A172 (cell line): ENCODE measurements at regions not wholly inside any gene's neighbourhood (a gene's known extent, or its start where the extent isn't known, plus 50 kb on each side); places are given as distances from the start of the nearest gene placed in this dataset.
"Not testable (repeated sequence)": the region's sequence is repeated elsewhere in the genome, so short reads cannot be mapped to it uniquely, and the experiment has no call there.

Experiments
- DNase-seq: peaks from one replicate; pipeline ENCODE4 v3.0.0-alpha.2; 2015; ENCODE audit warnings: low spot score

DNA sequence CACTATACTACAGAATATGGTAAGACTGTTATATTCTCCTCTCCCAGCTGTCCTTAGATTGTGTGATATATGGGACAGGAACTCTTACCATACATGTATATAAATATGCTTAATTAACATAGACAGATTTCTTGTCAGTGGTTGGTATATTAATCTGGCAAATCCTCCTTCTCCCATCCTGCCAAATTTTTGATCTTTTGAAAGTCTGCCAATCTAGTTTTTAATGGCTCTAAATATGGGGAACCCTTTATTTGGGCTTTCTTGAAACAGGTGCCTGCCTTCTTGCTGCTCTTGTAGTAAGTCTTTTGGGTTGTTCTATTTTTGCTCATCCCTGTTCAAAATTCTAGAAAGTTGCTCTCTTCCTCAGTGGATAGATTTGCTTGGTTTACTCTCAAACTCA is 63.5 kb downstream of the SPATA31D1 start:
- DNase-seq: no peak

DNA sequence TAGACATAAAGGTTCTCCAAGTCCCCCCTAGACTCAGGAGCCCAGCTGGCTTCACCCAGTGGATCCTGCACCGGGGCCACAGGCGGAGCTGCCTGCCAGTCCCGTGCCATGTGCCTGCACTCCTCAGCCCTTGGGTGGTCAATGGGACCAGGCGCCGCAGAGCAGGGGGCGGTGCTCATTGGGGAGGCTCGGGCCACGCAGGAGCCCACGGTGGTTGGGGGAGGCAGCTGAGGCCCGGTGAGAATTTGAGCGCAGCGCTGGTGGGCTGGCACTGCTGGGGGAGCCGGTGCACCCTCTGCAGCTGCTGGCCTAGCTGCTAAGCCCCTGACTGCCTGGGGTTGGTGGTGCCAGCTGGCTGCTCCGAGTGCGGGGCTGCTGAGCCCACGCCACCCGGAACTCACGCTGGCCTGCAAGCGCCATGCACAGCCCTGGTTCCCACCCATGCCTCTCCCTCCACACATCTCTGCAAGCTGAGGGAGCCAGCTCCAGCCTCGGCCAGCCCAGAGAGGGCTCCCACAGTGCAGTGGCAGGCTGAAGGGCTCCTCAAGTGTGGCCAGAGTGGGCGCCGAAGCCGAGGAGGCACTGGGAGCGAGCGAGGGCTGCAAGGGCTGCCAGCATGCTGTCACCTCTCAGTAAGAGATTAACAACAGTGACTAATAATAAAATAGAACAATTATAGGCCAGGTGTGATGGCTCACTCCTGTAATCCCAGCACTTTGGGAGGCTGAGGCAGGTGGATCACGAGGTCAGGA is 65.9 kb downstream of the SPATA31D1 start:
- no peak for DNase-seq

DNA sequence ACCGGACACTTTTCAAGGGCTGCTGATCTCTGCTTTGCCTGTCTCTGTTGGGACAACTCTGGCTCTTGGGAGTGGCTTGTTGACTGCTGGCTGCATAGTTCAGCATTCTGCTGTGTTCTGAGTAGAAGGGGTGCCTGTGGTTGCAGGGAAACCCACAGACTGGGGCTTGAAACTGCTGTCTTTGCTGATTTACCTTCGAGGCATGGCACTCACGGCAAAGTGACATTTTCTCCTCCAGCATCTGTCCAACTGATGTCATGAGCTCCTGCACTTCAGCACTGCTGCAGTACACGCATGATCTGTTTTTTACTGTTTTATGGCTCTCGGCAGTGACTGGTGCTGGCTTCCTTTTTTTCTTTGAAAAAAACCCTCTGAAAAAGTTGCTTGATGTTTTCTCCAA is 69.2 kb downstream of the SPATA31D1 start:
- no peak for DNase-seq

DNA sequence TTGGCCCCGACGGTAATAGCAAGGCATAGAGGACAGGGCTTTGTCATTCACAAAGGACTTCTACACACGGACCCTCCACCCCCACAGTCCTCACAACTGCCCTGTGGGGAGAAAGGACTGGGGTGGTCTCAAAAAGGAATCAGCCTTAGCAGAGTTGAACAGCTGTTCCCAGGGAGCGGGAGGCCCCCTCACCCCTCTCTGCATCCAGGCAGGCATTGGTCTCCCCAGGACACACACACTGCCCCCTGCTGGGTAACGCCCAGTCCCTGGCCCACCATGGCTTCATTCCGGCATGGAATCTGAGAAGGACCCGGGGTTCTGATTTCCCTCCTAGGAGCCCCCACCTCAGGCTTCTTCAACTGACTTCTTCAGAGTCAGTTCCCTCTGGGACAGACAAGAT is 73.2 kb downstream of the SPATA31D1 start:
- DNase-seq: not testable (repeated sequence)

DNA sequence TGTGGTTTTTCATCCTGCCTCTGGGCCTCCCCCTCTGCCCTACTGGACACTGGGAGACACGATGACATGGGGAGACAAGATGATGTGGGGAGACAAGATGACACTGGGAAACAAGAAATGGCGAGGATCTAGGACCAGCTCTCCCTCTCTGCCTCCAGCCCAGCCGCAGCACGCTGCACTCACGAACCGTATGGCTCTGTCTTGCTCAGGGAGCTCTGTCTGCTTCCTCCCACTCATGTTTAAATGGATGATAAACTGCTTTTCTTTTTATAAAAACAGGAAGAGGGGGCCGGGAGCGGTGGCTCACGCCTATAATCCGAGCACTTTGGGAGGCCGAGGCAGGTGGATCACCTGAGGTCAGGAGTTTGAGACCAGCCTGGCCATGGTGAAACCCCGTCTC is 73.7 kb downstream of the SPATA31D1 start:
- no peak for DNase-seq

DNA sequence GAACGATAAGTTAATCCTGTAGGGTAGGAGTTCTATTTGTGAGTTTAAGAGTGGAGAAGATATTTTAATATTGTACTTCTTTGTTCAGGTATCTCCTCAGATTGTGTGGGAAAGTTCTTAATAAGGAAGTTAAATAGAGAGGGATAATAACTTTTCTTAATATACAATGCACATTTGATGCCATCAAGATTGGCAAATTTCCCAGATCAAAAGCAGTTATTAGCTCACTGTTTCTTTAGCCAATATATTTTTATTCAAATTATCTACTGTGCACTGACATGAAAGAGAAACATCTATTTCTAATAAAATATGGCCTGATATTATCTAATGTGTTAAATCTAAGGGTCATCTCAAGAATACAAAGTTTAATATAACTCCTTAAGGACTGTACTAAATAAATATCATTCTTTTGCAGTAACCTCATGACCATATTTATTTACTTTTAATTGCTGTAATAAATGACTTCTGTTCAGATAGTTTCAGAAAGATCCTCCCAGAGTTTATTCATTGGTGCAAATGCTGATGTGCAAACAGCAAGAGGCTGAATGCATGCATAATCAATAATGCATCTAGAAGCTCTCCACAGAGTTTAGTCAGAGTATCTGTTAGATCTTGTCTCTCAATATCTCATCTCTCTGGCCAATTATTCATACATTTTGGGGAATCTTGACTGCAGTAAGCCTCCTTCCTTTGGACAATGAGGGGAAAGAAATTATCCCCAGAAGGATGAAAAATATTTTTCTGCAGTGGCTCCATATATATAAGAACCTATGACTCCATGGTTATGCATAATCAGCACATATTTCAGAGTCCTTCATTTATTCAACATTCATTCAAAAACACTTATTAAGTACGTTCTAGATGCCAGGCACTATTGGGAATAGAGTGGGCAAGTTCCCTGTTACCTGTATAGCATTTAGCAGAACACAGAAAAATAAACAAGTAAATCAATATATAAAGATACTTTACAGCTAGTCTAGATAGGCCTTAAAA is 85.3 kb downstream of the SPATA31D1 start:
- DNase-seq: no peak

DNA sequence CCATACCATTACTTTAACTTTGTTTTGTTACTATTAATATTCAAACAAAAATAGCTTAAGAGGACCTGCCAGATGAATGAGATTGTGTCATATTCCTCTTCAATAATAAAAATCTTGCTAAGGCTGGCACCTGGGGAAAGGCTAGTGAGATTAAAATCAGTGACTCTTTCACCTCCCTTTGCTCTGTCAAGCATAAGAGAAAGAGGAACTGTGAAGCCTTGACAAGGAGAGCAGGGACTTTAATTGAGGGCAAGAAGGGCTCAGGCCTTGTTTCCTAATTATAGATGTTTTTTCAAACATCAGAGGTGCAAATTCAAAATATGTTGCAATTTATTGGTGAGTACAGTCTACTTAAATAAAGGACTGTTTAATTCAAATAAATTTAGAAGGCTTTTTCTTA is 91.7 kb downstream of the SPATA31D1 start:
- no peak for DNase-seq

DNA sequence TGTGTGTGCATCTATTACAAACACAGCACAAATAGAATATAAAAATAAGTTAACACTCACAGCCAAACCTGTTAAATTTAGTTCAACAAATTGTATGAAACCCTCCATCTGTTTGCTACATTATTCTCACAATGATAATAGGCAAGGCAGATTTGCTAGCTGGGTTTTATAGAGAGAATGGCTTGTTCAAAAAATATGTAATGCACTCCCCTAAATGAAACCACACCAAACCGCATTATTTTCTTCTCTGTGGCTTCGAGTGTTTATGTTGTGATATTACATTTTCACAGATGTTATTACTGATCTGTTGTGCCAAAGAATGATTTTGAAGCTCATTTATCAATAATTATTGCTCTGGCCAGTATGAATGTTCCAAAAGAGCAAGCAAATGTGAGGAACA is 92.9 kb downstream of the SPATA31D1 start:
- DNase-seq: no peak

DNA sequence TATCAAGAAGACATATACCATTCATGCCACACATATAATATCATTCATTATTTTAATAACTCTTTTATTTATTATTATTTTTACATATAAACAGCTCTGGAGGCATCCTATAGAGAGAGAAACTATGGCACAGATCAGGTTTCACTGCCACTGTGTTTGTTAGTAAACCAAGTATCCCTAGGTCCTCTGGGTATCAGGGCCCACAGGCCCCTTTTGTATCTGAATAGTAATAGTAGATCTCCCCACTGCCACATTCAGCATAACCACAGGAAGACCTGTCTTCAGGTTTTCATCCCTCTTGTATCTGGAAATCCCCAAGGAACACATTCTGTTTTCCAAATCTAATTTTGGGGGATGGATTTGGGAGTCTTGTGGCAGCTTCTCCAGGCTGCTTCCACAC is 94.0 kb downstream of the SPATA31D1 start:
- no peak for DNase-seq

DNA sequence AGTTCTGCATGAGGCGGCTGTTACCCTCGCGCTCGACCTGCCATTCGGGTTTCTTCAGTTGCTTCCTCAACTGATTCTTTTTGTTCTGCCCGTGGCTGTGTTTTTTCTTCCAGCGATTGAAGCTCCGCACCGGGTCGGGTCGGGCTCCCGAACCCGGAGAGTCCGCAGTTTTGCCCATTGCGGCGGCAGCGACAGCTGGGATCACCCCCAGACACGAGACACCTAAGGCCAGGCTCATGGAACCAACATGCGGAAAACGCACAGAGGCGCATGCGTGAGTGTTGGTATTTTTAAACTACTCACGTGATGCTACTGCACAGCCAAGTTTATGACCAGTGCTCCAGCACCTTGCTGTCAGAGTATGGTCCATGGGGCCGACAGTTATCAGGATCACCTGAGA is 100.0 kb downstream of the SPATA31D1 start:
- DNase-seq: no peak

DNA sequence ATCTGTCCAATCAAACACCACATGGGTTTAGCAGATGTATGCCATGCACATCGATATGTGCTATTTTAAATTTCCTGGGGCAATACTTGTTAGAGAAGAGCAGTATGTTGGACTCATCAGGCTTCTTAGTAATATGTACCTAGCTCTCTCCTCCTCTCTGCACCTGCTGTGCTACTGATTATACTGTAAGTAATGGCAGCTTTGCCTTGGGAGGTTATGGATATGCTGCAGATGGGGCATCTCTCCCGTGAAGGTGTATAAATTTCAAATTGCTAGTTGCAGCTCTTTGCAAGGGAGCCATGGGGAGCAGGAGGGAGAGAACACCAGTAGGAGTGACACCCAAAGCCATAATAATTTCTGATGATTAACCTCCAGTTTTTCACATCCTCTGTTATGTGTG is 101.5 kb downstream of the SPATA31D1 start:
- no peak for DNase-seq

DNA sequence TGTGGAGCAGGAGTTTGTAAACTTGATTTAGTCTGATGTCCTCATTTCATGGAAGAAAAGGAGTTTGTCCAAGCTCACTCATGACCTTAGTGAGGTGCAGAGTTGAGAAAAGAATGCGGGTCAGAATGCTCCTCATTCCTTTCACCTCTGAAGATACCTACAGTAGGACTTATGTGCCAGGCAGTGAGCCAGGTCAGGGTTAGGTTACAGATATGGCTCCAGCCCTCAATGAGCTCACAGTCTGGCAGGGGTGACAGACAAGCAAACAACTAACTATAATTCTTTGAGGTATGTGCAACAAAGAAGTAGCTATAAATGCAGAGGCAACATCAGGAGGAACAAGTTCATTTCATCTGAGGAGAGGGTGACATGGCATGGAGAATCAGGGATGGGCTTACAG is 102.5 kb downstream of the SPATA31D1 start:
- no peak for DNase-seq

DNA sequence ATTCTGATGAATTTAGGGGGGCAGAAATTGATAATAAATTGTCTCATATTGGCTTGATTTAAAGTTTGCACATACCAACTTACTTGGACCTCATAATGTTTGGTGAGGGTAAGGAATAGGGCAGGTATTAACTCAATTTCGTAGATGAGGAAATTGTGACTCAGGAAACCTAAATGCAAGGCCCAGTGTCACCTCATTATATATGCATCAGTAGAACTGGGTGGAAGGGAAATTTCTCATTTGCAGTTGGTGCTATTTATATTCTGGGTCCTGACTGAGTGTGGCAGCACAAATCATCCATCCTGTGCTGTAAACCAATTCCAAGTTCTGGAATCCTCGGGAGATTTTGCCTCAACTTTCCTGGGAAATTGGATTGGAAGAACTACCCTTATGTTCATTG is 103.0 kb downstream of the SPATA31D1 start:
- no peak for DNase-seq

DNA sequence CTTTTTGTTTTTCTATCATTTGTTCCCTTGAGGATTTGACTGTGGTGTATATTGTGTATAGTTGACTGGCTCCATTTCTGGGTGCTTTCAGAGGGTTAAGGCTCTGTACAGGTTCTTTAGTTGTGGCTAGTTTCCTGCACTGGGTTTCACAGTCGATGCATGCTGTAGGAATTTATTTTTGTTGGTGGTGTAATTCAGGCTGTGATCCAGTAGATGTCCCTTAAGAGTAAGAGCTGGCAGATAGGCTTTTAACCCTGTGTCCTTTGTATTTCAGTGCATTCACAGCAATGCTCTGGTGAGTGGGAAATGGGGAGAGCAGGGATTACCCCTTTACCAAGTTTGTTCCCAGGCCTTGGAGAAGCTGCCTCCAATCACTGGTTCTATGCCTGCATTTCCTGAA is 112.9 kb downstream of the SPATA31D1 start:
- no peak for DNase-seq

DNA sequence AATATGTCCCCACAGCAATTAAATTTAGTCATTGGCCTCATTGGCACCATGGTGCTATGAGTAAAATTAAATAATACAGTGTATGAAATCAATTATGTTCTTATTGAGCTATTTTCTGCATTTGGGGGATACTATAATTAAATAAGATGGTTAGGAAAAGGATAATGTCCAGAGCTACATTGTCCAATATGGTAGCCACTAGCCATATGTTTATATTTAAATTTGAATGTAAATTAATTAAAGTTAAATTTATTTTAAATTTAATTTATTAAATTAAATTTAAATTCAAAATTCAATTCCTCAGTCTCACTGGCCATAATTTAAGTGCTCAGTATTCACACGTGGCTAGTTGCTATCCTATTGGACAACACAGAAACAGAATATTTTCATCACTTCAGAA is 115.7 kb downstream of the SPATA31D1 start:
- DNase-seq: no peak

DNA sequence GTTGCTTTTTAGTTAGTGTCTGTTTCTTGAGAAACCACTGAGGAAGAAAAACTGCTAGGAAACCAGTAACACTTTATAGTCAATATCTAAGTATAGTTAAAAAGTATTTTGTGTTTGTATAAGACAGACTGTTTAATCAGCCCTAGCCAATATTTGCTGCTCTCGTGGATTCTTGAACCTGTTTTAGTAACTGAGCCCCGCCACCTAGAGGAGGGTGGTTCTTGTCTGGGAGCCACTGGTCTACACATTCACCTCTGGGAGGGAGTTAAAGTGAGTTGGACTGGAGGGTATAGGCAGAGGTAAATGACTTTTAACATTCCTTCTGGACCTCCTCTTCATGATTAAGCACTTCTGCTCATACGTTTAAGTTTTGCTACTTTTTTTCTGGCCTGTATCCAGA is 117.2 kb downstream of the SPATA31D1 start:
- no peak for DNase-seq

DNA sequence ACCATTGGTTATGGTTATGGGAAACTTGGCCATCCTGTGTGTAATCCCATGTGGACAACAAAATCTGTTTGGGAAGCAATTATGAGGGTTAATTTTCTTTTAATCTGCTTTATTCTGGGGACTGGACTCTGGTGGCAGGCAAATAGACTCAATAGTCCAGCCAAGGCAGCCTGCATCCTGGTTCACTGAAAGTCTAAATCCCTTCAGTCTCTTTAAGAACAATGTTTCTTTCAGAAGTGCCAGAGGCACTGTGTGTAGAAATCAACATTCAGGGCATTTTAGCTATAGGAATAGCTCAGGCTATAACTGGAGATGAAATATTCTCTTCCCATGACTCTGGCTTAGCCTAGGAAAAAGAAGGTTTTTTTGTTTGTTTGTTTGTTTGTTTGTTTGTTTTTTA is 118.0 kb downstream of the SPATA31D1 start:
- DNase-seq: no peak

DNA sequence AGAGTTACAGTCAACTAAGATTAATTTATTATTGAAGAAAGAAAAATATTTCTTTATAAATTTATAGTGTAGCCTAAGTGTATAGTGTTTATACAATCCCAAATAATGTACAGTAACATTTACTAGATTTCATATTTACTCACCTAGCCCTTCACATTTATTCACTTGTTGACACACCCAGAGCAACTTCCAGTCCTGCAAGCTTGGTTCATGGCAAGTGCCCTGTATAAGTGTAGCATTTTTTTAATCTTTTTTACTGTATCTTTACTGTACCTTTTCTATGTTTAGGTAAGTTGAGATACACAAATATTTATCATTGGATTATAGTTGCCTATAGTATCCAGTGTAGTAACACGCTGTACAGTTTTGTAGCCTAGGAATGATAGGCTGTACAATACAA is 119.9 kb downstream of the SPATA31D1 start:
- no peak for DNase-seq

DNA sequence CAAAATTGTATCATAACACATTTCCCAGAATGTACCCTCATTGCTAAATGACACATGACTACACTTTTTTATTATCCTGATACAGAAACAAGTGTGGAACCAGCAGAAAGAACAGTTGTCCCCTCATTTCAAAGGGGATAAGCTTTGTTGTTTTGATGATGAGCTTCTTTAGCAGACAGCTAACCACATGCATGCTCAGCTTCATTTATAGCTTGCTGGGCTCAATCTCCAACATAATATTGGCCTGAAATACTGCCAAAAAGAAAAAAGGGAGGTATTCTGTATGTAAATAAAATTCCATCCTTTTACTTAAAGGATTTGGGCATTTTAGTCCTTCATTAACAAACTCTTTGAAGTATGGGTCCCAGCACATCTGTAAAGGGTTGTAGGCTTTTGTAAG is 120.4 kb downstream of the SPATA31D1 start:
- DNase-seq: no peak

DNA sequence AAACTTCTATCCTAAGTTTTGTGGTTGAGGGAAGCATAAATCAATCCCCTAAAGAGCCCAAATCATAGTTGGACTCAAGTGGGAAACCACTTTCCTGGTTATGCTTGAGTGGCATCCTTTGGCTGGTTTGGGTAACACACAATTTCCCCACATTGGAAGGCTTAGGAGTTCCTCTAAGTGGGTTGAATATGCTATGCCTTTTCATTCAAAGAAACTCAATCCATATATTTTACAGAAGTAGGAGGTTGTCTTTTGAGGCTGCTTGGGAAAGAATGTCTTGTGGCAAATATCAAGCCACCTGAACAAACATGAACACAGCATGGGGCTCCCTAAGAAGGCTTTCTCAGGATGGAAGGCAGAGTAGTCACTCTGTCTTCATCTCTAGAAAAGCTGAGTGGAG is 121.1 kb downstream of the SPATA31D1 start:
- no peak for DNase-seq

DNA sequence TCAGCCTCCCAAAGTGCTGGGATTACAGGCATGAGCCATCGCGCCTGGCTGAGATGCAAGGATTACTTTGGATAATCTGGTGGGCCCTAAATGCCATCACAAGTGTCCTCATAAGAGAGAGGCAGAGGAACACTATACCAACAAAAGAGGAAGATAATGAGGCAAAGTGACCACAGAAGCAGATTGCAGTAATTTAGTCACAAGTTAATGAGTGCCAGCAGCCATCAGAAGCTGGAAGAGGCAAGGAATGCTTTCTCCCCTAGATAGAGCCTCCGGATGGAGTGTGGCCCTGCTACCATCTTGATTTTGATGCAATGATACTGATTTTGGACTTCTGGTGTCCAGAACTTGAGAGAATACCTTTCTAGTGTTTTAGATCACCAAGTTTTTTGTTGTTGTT is 122.3 kb downstream of the SPATA31D1 start:
- DNase-seq: no peak

DNA sequence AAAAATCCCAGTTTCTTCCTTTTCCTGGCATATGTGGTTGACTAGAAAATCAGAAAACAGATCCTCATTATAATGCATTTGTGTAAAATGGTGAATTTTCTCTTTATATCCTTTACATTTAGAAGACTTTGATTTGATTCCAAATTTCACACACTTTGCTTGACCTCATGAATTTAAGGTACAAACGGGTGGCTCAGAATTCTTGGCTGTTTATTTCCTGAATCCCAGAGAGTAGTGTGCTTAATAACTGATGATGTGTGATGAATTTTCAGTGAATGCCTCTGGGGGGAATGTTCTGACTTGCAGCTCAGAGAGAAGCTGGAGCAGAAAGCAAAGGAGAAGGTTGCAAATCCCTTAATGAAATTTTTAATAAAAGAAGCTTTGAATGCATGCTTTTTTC is 126.8 kb downstream of the SPATA31D1 start:
- DNase-seq: no peak

DNA sequence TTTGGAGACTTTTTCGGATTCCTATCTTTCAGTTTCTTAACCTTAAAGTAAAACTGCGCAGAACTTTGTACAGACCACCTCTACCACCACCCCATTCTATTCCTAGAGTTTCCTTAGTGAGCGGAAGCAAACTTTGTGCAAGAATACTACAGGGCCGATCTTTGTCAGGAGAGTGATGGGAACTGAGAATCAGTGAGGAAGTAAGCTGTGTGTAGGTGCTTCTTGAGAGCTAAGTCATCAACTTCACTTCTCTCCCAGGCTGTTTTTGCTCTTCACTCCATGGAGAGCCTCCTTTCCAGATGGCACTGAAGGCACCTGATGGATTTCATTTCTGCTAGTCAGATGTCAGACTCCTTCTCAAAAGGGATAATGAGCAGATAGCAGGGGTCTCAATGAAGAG is 127.3 kb downstream of the SPATA31D1 start:
- DNase-seq: no peak
